Glutamatergic neuron (in vitro differentiated cells): ENCODE measurements at regions not wholly inside any gene's neighbourhood (a gene's known extent, or its start where the extent isn't known, plus 50 kb on each side); places are given as distances from the start of the nearest gene placed in this dataset.
"Not testable (repeated sequence)": the region's sequence is repeated elsewhere in the genome, so short reads cannot be mapped to it uniquely, and the experiment has no call there.

Source experiments
- DNase-seq: peaks from one replicate; pipeline ENCODE4 v3.0.0; 2022
- H3K27ac Mint-ChIP-seq: one replicate; pipeline ENCODE4 v1.8.0; 2020; ENCODE audit warnings: mild to moderate bottlenecking, mixed read lengths, inconsistent platforms; ENCODE audit not compliant: unreplicated experiment
- H3K27me3 Mint-ChIP-seq: one replicate; pipeline ENCODE4 v1.8.0; 2020; ENCODE audit warnings: mild to moderate bottlenecking, moderate library complexity, mixed read lengths, inconsistent platforms; ENCODE audit not compliant: unreplicated experiment
- H3K36me3 Mint-ChIP-seq: one replicate; pipeline ENCODE4 v1.8.0; 2020; ENCODE audit warnings: mild to moderate bottlenecking, mixed read lengths, inconsistent platforms; ENCODE audit not compliant: unreplicated experiment
- H3K4me1 Mint-ChIP-seq: one replicate; pipeline ENCODE4 v1.8.0; 2020; ENCODE audit warnings: mild to moderate bottlenecking, low read depth, mixed read lengths, inconsistent platforms; ENCODE audit not compliant: unreplicated experiment
- H3K4me3 Mint-ChIP-seq: one replicate; pipeline ENCODE4 v1.8.0; 2020; ENCODE audit warnings: mild to moderate bottlenecking, mixed read lengths, inconsistent platforms; ENCODE audit not compliant: unreplicated experiment
- H3K9me3 Mint-ChIP-seq: one replicate; pipeline ENCODE4 v1.8.0; 2020; ENCODE audit warnings: mild to moderate bottlenecking, moderate library complexity, mixed read lengths, inconsistent platforms; ENCODE audit not compliant: unreplicated experiment
- TF ChIP-seq, protein P1 (sequence below): fragments of 200-600 bp; sonication (generic); IDR thresholded peaks from one replicate; pipeline ENCODE4 v1.5.0; 2021; ENCODE audit not compliant: partially characterized antibody, unreplicated experiment

GRCh38 chr22:44621401-44622146 is 80.4 kb upstream of the PRR5 start:
- TF ChIP-seq, protein P1, sequence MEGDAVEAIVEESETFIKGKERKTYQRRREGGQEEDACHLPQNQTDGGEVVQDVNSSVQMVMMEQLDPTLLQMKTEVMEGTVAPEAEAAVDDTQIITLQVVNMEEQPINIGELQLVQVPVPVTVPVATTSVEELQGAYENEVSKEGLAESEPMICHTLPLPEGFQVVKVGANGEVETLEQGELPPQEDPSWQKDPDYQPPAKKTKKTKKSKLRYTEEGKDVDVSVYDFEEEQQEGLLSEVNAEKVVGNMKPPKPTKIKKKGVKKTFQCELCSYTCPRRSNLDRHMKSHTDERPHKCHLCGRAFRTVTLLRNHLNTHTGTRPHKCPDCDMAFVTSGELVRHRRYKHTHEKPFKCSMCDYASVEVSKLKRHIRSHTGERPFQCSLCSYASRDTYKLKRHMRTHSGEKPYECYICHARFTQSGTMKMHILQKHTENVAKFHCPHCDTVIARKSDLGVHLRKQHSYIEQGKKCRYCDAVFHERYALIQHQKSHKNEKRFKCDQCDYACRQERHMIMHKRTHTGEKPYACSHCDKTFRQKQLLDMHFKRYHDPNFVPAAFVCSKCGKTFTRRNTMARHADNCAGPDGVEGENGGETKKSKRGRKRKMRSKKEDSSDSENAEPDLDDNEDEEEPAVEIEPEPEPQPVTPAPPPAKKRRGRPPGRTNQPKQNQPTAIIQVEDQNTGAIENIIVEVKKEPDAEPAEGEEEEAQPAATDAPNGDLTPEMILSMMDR: no peak
- H3K36me3 Mint-ChIP-seq: no peaks in the 10 kb centered on the region
- H3K4me3 Mint-ChIP-seq: no peak overlapping the region
- no peak for DNase-seq
- no peaks in the 10 kb centered on the region for H3K9me3 Mint-ChIP-seq
- peaks cover 5% of the 10 kb centered on the region for H3K27me3 Mint-ChIP-seq
- no peak overlapping the region for H3K27ac Mint-ChIP-seq
- peaks cover 19% of the 10 kb centered on the region for H3K4me1 Mint-ChIP-seq

DNA sequence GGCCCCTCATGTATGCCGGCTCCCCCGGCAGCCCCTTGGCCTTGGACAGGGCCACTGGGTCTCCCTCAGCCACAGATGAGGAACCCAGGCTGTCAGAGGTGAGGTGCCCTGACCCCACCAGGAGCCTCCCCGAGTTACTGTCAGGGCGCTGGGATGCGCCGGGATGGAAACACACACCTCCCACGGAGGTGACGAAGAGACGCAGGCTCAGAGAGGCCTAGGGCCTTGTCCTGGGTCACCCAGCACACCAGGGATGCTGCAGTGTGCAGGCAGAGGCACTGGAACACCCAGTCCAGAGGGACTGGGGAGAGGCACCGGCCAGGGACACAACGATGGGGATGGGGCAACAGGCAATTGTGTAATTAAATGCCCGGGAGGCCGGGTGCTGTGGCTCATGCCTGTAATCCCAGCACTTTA is 81.2 kb upstream of the PRR5 start:
- TF ChIP-seq, protein P1: no peak
- Mint-ChIP-seq H3K9me3 (no peaks in the 10 kb centered on the region), H3K36me3 (no peaks in the 10 kb centered on the region), H3K27ac (no peak overlapping the region), H3K4me3 (peak overlapping the region; percentile 38), H3K27me3 (peaks cover 3% of the 10 kb centered on the region), H3K4me1 (peaks cover 19% of the 10 kb centered on the region)
- no peak for DNase-seq

DNA sequence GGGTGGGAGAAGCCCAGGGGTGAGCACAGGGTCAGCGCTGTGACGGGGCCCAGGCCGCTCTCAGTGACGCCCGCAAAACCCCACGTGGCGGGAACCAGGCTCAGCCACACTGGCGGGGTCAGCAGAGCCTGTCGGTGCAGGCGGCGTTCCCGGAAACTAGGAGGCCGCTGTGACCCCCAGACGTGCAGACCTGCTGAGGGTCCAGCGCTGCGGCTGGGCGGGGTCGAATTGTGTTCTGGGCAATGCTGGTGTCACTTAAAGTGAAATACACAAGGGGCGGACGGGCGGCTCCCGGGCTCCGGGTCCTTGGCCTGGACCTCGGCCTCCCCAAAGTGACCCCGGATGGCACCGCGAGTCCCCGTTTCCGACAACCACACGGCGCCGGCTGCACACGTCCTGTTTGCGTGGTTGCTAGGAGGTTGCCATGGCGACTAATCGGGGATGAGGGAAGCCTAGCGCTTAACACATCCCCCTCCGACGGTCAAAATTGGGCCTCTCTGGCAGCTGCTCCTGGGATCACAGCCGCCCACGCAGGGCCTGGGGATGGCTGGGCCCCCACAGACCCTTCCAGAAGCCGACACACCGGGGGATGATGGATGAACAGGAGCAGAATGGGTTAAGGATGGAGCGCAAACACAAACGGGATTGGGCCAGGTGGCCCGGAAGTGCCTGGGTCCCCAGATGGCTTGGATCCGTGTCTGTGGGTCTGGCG is 81.7 kb upstream of the PRR5 start:
- Mint-ChIP-seq H3K4me1 (peaks cover 19% of the 10 kb centered on the region), H3K4me3 (peak overlapping the region; percentile 71), H3K9me3 (no peaks in the 10 kb centered on the region), H3K27ac (peak overlapping the region; percentile 90), H3K27me3 (peaks cover 3% of the 10 kb centered on the region), H3K36me3 (no peaks in the 10 kb centered on the region)
- TF ChIP-seq, protein P1: no peak
- DNase-seq: peak; percentile 84

- not testable (repeated sequence) for H3K9me3 Mint-ChIP-seq, H3K27ac Mint-ChIP-seq, H3K36me3 Mint-ChIP-seq, DNase-seq, H3K27me3 Mint-ChIP-seq, H3K4me3 Mint-ChIP-seq
- H3K4me1 Mint-ChIP-seq: peaks cover 19% of the 10 kb centered on the region
Measured at GRCh38 chr22:44619560-44620128, 82.4 kb upstream of the PRR5 start.

DNA sequence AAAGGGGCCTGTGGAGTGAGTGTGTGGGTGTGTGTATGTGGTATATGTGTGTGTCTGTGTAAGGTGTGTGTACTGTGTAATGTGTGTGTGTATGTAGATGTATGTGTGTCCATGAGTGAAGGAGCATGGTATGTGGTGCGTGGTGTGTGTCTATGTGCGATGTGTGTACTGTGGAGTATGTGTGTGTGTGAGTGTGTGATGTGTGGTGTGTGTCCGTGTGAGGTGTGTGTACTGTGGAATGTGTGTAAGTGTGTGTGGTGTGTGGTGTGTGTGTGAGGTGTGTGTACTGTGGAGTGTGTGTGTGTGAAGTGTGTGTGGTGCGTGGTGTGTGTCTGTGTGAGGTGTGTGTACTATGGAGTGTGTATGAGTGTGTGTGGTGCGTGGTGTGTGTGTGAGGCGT is 83.1 kb upstream of the PRR5 start:
- H3K27me3 Mint-ChIP-seq, H3K4me3 Mint-ChIP-seq, H3K9me3 Mint-ChIP-seq, H3K27ac Mint-ChIP-seq, DNase-seq, H3K36me3 Mint-ChIP-seq: not testable (repeated sequence)
- peaks cover 16% of the 10 kb centered on the region for H3K4me1 Mint-ChIP-seq

- Mint-ChIP-seq H3K27me3 (peaks cover 2% of the 10 kb centered on the region), H3K4me1 (peaks cover 14% of the 10 kb centered on the region), H3K4me3 (no peak overlapping the region), H3K27ac (no peak overlapping the region), H3K36me3 (no peaks in the 10 kb centered on the region), H3K9me3 (no peaks in the 10 kb centered on the region)
- no peak for DNase-seq
- TF ChIP-seq, protein P1: no peak
Measured at GRCh38 chr22:44618400-44618799, 83.6 kb upstream of the PRR5 start.
